ENCODE measurements at regions not wholly inside any gene's neighbourhood (a gene's known extent, or its start where the extent isn't known, plus 50 kb on each side); places are given as distances from the start of the nearest gene placed in this dataset.

DNA sequence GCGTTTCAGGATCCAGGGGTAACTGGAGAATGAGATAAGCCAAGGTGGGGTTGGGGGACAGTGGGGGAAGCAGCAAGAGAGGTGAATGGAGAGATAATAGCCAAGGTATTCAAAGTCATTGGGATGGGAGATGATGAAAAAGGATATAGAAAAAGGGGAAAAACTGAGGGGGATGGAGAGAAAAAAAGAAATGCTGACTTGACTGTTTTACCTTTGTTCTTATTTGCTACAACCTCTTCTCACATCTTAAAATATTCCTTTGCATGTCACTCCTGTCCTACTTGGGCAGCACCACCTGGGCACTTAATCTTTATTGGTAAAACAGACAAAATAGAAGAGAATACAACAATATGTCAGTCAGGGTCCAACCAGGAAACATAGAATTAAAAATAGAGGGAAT lies 56.0 kb upstream of the FNDC3A start:
- TF ChIP-seq POLR2A (IDR thresholded peaks at IDR 0.05) (no peak), CTCF (IDR thresholded peaks at IDR 0.05 in 4 of 5, conservative IDR thresholded peaks at IDR 0.05 in 1 of 5) (no peak)
